Lung (tissue), 11 donors: ENCODE measurements at regions not wholly inside any gene's neighbourhood (a gene's known extent, or its start where the extent isn't known, plus 50 kb on each side); places are given as distances from the start of the nearest gene placed in this dataset.

ENCODE experiments used
- ATAC-seq: fragments of 200-7000 bp; cut with Tn5 transposase; one replicate; pipeline ENCODE4 v1.9.1; 2020; ENCODE audit warnings: moderate number of reproducible peaks; ENCODE audit not compliant: insufficient read depth, low FRiP score
- DNase-seq, 3 donors: peaks; one replicate each; pipeline ENCODE4 v3.0.0-alpha.2; 2013 to 2017
- H3K27ac ChIP-seq, 2 donors: one replicate each; pipeline ENCODE4 v1.5.1; 2013; ENCODE audit warnings: mild to moderate bottlenecking in 2 of 2, moderate library complexity in 2 of 2, control low read depth in 1 of 2, inconsistent platforms in 1 of 2, low read depth in 1 of 2, low read length in 1 of 2
- H3K27me3 ChIP-seq, 3 donors: one replicate each; pipeline ENCODE4 v1.5.1; 2013; ENCODE audit warnings: low read length in 2 of 3; ENCODE audit not compliant: control insufficient read depth in 3 of 3, insufficient read depth in 3 of 3
- H3K36me3 ChIP-seq, 4 donors: one replicate each; pipeline ENCODE4 v1.5.1; 2013; ENCODE audit warnings: low read length in 4 of 4, mild to moderate bottlenecking in 1 of 4, moderate library complexity in 1 of 4; ENCODE audit not compliant: control insufficient read depth in 4 of 4, insufficient read depth in 4 of 4
- H3K4me1 ChIP-seq, 5 donors: one replicate each; pipeline ENCODE4 v1.5.1; 2013; ENCODE audit warnings: low read length in 5 of 5, mild to moderate bottlenecking in 2 of 5, moderate library complexity in 1 of 5; ENCODE audit not compliant: control insufficient read depth in 5 of 5, insufficient read depth in 5 of 5
- H3K4me3 ChIP-seq: one replicate; pipeline ENCODE4 v1.5.1; 2013; ENCODE audit warnings: mild to moderate bottlenecking, control low read depth, moderate library complexity
- H3K9ac ChIP-seq, 2 donors: one replicate each; pipeline ENCODE4 v1.5.1; 2013; ENCODE audit warnings: low read length in 2 of 2, control low read depth in 1 of 2; ENCODE audit not compliant: insufficient read depth in 1 of 2
- H3K9me3 ChIP-seq, 4 donors: one replicate each; pipeline ENCODE4 v1.5.1; 2013; ENCODE audit warnings: low read length in 3 of 4, mild to moderate bottlenecking in 1 of 4, moderate library complexity in 1 of 4; ENCODE audit not compliant: control insufficient read depth in 4 of 4, insufficient read depth in 3 of 4
- CTCF ChIP-seq: IDR thresholded peaks from 2 replicates; pipeline ENCODE4 v1.5.1; 2012; ENCODE audit warnings: mild to moderate bottlenecking; ENCODE audit errors: control extremely low read depth, extremely low read depth
- WGBS, 2 donors: extraction: QIAGEN DNeasy Blood & Tissue Kit; methylation state at CpG; one replicate each; pipeline ENCODE4 v1.1.7; 2013; 5-methylcytosine and 5-hydroxymethylcytosine counted together
- donor health status: control.
- donor health status: control.
- donor health status: Bipolar disorder and iron deficiency.
- donor health status: healthy.
- donor health status: DM: yes; HTN: yes; CAD: no.

DNA sequence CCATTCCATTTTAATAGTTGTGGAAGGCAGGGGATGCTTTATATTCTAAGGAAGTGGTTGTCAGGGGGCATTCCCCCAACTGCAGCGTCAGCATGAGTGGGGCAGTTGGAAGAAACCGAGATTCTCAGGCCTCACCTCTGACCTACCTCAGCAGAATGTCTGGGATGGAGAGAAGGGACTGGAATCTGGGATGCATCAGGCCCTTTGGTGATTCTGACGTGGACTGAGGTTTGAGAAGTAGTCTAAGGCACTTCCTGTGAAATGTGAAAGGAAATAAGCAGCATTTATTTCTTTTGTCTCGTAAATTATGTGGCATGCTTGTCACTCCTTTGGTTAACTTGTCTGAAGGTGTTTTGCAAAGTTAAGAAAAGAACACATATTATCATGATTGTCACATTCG, 540.7 kb upstream of the NETO1 start:
- Histone ChIP-seq H3K9ac (no peak overlapping the region), H3K27me3 (no peaks in the 10 kb centered on the region), H3K36me3 (no peaks in the 10 kb centered on the region), H3K9me3 (no peaks in the 10 kb centered on the region), H3K4me1 (peaks cover 0 to 2% (median 0%) of the 10 kb centered on the region in 5 donors), H3K27ac (no peak overlapping the region), H3K4me3 (no peak overlapping the region)
- 21 to 37% methylated on average over 5 of the region's 5 CpGs for WGBS, 2 donors
- TF ChIP-seq CTCF, result no peak
- DNase-seq (no peak), ATAC-seq (no peak)

DNA sequence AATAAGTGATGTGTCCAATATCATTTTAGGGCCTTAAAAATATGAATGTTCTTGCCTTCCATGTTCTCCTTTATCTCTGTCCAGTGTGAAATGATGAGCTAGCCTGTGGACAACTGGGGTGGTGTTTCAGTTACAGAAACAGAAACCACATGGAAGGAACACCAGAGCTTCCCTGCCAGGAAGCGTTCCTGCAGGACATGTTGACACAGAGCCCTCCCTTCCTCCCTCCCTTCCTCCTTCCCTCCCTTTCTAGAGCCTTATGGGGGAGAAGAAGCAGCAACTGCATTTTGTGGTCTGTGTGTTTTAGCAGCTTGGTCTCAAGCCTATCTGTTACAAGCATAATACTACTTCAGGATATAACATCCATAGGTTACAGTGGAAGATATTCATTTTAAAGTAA, 539.7 kb upstream of the NETO1 start:
- H3K27ac ChIP-seq, result no peak overlapping the region
- ATAC-seq, result no peak
- peak in 1 of 3 donors; percentile 7 for DNase-seq
- H3K4me1 ChIP-seq, result peaks cover 0 to 2% (median 0%) of the 10 kb centered on the region in 5 donors
- TF ChIP-seq CTCF, result no peak
- H3K9me3 ChIP-seq, result no peaks in the 10 kb centered on the region
- H3K36me3 ChIP-seq, result no peaks in the 10 kb centered on the region
- H3K27me3 ChIP-seq, result no peaks in the 10 kb centered on the region
- no peak overlapping the region for H3K9ac ChIP-seq
- 11 to 26% methylated on average over 1 of the region's 1 CpG for WGBS, 2 donors
- H3K4me3 ChIP-seq, result no peak overlapping the region

DNA sequence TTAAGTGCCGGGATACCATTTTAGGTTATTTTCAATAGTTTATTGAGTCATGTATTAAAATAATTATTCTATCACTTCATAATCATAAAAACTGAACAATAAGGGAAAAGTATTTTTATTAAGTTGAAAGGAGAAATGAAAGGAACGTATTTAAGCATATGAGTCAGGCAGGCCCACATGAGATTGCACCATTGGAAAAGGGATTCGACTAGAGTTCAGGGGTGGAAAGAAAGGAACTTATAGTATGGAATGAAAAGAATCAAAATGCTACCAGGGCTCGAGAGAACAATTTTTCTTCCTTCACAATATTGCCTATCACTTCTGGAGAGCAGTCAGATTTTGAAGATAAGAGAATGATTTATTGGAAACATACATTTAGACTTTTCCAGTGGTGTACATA, 516.5 kb upstream of the NETO1 start:
- H3K9ac ChIP-seq, result no peak overlapping the region
- ATAC-seq (no peak), DNase-seq (no peak)
- 78 to 85% methylated on average over 4 of the region's 4 CpGs for WGBS, 2 donors
- TF ChIP-seq CTCF, result no peak
- no peaks in the 10 kb centered on the region for H3K4me1 ChIP-seq
- H3K27ac ChIP-seq, result no peak overlapping the region
- no peaks in the 10 kb centered on the region for H3K27me3 ChIP-seq
- H3K36me3 ChIP-seq, result no peaks in the 10 kb centered on the region
- no peaks in the 10 kb centered on the region for H3K9me3 ChIP-seq
- H3K4me3 ChIP-seq, result no peak overlapping the region

- H3K27me3 ChIP-seq, result no peaks in the 10 kb centered on the region
- no peak overlapping the region for H3K4me3 ChIP-seq
- H3K4me1 ChIP-seq, result no peaks in the 10 kb centered on the region
- no peak for ATAC-seq
- no peaks in the 10 kb centered on the region for H3K36me3 ChIP-seq
- H3K27ac ChIP-seq, result no peak overlapping the region
- no peak for TF ChIP-seq CTCF
- no peak for DNase-seq
- H3K9ac ChIP-seq, result no peak overlapping the region
- no peaks in the 10 kb centered on the region for H3K9me3 ChIP-seq
Measured at GRCh38 chr18:73381699-73382036, 513.9 kb upstream of the NETO1 start.
